ENCODE measurements at regions not wholly inside any gene's neighbourhood (a gene's known extent, or its start where the extent isn't known, plus 50 kb on each side); places are given as distances from the start of the nearest gene placed in this dataset.

DNA sequence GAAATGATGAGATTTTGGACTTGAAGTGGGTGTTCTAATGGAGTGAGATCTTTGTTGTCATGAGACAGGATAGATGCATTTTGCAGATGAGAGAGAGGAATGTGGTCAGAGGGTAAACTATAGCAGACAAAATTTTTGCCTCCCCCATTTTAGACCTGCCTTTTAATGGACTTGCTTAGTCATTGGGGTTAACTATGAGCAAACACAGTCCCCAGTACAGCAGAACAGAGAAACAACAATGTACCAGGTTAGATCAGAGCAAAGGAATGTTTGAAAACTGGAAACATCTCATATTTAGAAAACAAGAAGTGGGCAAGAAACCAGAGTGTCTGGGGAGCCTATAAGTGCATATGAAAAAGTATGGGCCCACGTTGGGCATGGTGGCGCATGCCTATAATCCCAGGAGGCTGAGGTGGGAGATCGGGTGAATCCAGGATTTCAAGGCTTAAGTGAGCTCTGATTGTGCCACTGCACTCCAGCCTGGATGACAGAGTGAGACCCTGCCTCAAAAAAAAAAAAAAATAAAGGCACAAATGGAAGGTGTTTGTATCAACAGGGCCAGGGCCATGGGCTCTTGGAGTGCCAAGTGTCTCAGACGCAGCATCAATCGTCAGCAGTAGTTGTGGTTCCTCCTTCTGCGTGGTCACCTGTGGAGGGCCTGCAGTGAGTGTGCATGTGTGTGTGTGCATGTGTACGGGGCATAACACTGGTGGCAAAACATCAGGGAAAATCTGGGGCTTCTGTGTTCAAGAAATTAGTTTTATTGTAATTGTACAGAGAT lies 214.4 kb upstream of the S1PR3 start:
- TF ChIP-seq, protein P1, sequence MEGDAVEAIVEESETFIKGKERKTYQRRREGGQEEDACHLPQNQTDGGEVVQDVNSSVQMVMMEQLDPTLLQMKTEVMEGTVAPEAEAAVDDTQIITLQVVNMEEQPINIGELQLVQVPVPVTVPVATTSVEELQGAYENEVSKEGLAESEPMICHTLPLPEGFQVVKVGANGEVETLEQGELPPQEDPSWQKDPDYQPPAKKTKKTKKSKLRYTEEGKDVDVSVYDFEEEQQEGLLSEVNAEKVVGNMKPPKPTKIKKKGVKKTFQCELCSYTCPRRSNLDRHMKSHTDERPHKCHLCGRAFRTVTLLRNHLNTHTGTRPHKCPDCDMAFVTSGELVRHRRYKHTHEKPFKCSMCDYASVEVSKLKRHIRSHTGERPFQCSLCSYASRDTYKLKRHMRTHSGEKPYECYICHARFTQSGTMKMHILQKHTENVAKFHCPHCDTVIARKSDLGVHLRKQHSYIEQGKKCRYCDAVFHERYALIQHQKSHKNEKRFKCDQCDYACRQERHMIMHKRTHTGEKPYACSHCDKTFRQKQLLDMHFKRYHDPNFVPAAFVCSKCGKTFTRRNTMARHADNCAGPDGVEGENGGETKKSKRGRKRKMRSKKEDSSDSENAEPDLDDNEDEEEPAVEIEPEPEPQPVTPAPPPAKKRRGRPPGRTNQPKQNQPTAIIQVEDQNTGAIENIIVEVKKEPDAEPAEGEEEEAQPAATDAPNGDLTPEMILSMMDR (IDR thresholded peaks at IDR 0.05; ENCODE audit: insufficient read depth, low read length, poor library complexity, severe bottlenecking) = no peak
- TF ChIP-seq EZH2phosphoT487 (conservative IDR thresholded peaks at IDR 0.05; ENCODE audit: low read length) = no peak

All from SU-DHL-6 (cell line).